Upper lobe of left lung (tissue), 6 donors: ENCODE measurements at regions not wholly inside any gene's neighbourhood (a gene's known extent, or its start where the extent isn't known, plus 50 kb on each side); places are given as distances from the start of the nearest gene placed in this dataset.

Experiments
- ATAC-seq, 2 donors: fragments of 200-7000 bp; cut with Tn5 transposase; one replicate each; pipeline ENCODE4 v1.9.1; 2022; ENCODE audit warnings: mild to moderate bottlenecking in 2 of 2, moderate library complexity in 2 of 2; ENCODE audit not compliant: low FRiP score in 2 of 2
- DNase-seq, 2 donors: peaks; one replicate each; pipeline ENCODE4 v3.0.0-alpha.2; 2019 to 2020
- H3K27ac ChIP-seq, 4 donors: fragments of 200-600 bp; sonication (generic); one replicate each; pipeline ENCODE4 v1.5.1; 2016 to 2019
- H3K27me3 ChIP-seq, 4 donors: fragments of 200-600 bp; sonication (generic); one replicate each; pipeline ENCODE4 v1.5.1; 2017 to 2019
- H3K36me3 ChIP-seq, 4 donors: fragments of 200-600 bp; sonication (generic); one replicate each; pipeline ENCODE4 v1.5.1; 2016 to 2019
- H3K4me1 ChIP-seq, 4 donors: fragments of 200-600 bp; sonication (generic); one replicate each; pipeline ENCODE4 v1.5.1; 2018 to 2019
- H3K4me3 ChIP-seq, 4 donors: fragments of 200-600 bp; sonication (generic); one replicate each; pipeline ENCODE4 v1.5.1; 2017 to 2019; ENCODE audit warnings: mild to moderate bottlenecking in 2 of 4, moderate library complexity in 1 of 4
- H3K9me3 ChIP-seq, 4 donors: fragments of 200-600 bp; sonication (generic); one replicate each; pipeline ENCODE4 v1.5.1; 2018 to 2019
- EP300 ChIP-seq, 4 donors: sonication (generic); formaldehyde crosslinking; IDR thresholded peaks; one replicate each; pipeline ENCODE4 v1.5.1; 2017; ENCODE audit warnings: antibody characterized with exemption in 4 of 4, control low read depth in 2 of 4
- POLR2A ChIP-seq, 4 donors: fragments of 450-650 bp; IDR thresholded peaks; one replicate each; pipeline ENCODE4 v1.5.1; 2016 to 2017; ENCODE audit warnings: antibody characterized with exemption in 4 of 4, mild to moderate bottlenecking in 2 of 4
- POLR2AphosphoS5 ChIP-seq, 2 donors: sonication (generic); formaldehyde crosslinking; IDR thresholded peaks; one replicate each; pipeline ENCODE4 v1.5.1; 2017; ENCODE audit warnings: antibody characterized with exemption in 2 of 2
- WGBS, 2 donors: methylation state at CpG; one replicate each; pipeline ENCODE4 v1.1.5; 2017 to 2018; 5-methylcytosine and 5-hydroxymethylcytosine counted together
- TF ChIP-seq, protein P1 (sequence below), 6 experiments: fragments of 450-650 bp in 4 of 6; fragments of 200-600 bp in 2 of 6; sonication (generic) in 2 of 6; IDR thresholded peaks; one replicate each; pipeline ENCODE4 v1.5.1; 2016 to 2019; ENCODE audit warnings: antibody characterized with exemption in 6 of 6
- donor health status: DM: no; HTN: no; CAD: no; lungs with moderate emphysema.
- donor health status: DM: no; HTN: yes; CAD: no; lungs with severe emphysema.

DNA sequence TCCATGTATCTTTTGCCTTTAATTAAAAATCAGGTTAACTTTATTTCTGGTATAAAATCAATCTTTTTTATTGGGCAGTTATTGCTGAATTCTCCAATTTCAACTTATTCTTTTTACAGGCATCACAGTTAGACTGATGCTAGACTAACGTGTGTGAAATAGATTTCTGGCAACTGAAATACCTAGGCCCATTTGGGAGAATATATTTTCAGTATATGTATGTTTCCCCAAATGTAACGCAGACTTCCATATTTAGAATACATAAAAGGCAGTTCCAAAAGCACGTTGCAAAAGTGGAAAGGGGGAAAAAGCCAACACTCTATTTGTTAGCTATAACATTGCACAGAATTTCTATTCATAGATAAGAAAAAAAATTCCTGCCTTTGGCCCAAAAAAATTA, 297.0 kb downstream of the ATP23 start:
- TF ChIP-seq EP300 (IDR thresholded peaks at IDR 0.05) (no peak), POLR2AphosphoS5 (IDR thresholded peaks at IDR 0.05) (no peak), POLR2A (IDR thresholded peaks at IDR 0.05) (no peak)
- TF ChIP-seq, protein P1, sequence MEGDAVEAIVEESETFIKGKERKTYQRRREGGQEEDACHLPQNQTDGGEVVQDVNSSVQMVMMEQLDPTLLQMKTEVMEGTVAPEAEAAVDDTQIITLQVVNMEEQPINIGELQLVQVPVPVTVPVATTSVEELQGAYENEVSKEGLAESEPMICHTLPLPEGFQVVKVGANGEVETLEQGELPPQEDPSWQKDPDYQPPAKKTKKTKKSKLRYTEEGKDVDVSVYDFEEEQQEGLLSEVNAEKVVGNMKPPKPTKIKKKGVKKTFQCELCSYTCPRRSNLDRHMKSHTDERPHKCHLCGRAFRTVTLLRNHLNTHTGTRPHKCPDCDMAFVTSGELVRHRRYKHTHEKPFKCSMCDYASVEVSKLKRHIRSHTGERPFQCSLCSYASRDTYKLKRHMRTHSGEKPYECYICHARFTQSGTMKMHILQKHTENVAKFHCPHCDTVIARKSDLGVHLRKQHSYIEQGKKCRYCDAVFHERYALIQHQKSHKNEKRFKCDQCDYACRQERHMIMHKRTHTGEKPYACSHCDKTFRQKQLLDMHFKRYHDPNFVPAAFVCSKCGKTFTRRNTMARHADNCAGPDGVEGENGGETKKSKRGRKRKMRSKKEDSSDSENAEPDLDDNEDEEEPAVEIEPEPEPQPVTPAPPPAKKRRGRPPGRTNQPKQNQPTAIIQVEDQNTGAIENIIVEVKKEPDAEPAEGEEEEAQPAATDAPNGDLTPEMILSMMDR (IDR thresholded peaks at IDR 0.05), result no peak

DNA sequence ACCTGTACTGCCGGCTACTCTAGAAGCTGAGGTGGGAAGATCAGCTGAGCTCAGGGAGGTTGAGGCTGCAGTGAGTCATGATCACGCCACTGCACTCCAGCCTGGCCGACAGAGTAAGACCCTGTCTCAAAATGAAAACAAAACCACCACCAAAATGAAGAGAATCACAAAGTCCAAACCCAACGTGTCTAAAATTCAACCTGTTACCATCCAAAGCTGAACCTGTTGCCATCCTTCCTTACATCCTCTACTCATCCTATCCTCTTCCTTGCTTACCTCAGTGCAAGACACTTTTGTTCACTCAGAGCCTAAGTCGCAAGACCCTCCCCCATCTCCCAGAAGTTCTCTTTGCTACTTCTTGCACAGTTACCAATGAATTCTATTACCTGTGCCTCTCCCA, 299.7 kb downstream of the ATP23 start:
- DNase-seq, result no peak
- Histone ChIP-seq H3K27me3 (no peaks in the 10 kb centered on the region), H3K36me3 (no peaks in the 10 kb centered on the region), H3K9me3 (no peaks in the 10 kb centered on the region), H3K4me1 (no peaks in the 10 kb centered on the region), H3K27ac (no peak overlapping the region), H3K4me3 (no peak overlapping the region)
- TF ChIP-seq POLR2AphosphoS5 (IDR thresholded peaks at IDR 0.05) (no peak), EP300 (IDR thresholded peaks at IDR 0.05) (no peak), POLR2A (IDR thresholded peaks at IDR 0.05) (no peak)
- TF ChIP-seq, protein P1 (IDR thresholded peaks at IDR 0.05), result no peak
- no peak for ATAC-seq
- WGBS, 2 donors, result 84 to 97% methylated on average over 5 of the region's 5 CpGs

More for the DNA sequence above, 297.0 kb downstream of the ATP23 start:
- no peak for ATAC-seq
- Histone ChIP-seq H3K4me3 (no peak overlapping the region), H3K36me3 (no peaks in the 10 kb centered on the region), H3K27ac (no peak overlapping the region), H3K4me1 (no peaks in the 10 kb centered on the region), H3K27me3 (no peaks in the 10 kb centered on the region), H3K9me3 (no peaks in the 10 kb centered on the region)
- DNase-seq, result no peak
- 75 to 77% methylated on average over 3 of the region's 3 CpGs for WGBS, 2 donors

DNA sequence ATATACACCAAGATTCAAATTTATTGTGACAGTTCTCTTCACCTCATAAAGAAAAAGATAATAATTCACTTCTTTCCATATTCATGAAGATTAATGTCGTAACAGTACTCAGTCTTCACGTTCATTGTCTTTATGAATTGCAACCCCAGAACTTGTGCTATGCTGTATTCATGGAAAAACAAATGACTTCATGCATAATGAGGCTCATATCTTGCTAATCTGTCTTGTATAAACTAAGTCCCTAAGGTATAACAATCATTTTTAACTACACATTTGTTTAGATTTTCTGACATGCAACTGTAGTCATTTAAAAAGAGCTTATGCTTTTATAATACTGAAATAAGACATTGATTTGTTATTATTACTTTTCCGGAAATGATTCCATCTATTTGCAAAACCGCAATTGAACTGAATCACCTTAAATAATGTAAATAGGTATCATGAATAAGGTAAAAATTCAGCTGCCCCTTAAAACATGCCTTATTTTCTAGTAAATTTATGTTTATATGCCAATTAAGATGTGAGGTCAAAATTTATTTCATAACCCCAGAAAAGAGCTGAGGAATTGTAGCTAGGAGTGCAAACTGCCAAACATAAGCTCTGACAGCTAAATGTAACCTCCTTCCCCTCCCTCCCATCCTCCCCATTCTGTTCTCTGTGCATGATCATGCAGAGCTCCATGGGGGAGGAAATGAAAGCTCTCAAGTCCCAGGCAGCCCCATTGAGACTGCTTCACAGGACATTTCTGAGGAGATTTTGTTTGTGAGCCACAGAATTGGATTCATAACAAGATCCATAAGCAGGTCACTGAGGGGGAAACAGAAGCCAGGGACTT, 301.6 kb downstream of the ATP23 start:
- DNase-seq (no peak), ATAC-seq (no peak)
- Histone ChIP-seq H3K27ac (no peak overlapping the region), H3K27me3 (no peaks in the 10 kb centered on the region), H3K9me3 (no peaks in the 10 kb centered on the region), H3K4me3 (no peak overlapping the region), H3K36me3 (no peaks in the 10 kb centered on the region), H3K4me1 (no peaks in the 10 kb centered on the region)
- 49 to 67% methylated on average over 4 of the region's 4 CpGs for WGBS, 2 donors
- TF ChIP-seq EP300 (IDR thresholded peaks at IDR 0.05) (no peak), POLR2A (IDR thresholded peaks at IDR 0.05) (no peak), POLR2AphosphoS5 (IDR thresholded peaks at IDR 0.05) (no peak)
- TF ChIP-seq, protein P1 (IDR thresholded peaks at IDR 0.05), result no peak

- ATAC-seq (no peak), DNase-seq (no peak)
- TF ChIP-seq, protein P1 (IDR thresholded peaks at IDR 0.05), result no peak
- TF ChIP-seq POLR2A (IDR thresholded peaks at IDR 0.05), result no peak
- TF ChIP-seq EP300 (IDR thresholded peaks at IDR 0.05), result no peak
- no peak for TF ChIP-seq POLR2AphosphoS5 (IDR thresholded peaks at IDR 0.05)
- no peaks in the 10 kb centered on the region for H3K9me3 ChIP-seq
- H3K4me1 ChIP-seq, result no peaks in the 10 kb centered on the region
- H3K27ac ChIP-seq, result no peak overlapping the region
- no peaks in the 10 kb centered on the region for H3K27me3 ChIP-seq
- 85 to 91% methylated on average over 4 of the region's 4 CpGs for WGBS, 2 donors
- H3K36me3 ChIP-seq, result no peaks in the 10 kb centered on the region
- H3K4me3 ChIP-seq, result no peak overlapping the region
Measured at GRCh38 chr12:58247633-58248032, 306.3 kb downstream of the ATP23 start.

GRCh38 chr12:58248599-58248998, 307.2 kb downstream of the ATP23 start:
- H3K27me3 ChIP-seq, result no peaks in the 10 kb centered on the region
- H3K4me3 ChIP-seq, result no peak overlapping the region
- no peaks in the 10 kb centered on the region for H3K4me1 ChIP-seq
- 55 to 65% methylated on average over 3 of the region's 3 CpGs for WGBS, 2 donors
- DNase-seq (no peak), ATAC-seq (no peak)
- no peaks in the 10 kb centered on the region for H3K36me3 ChIP-seq
- H3K27ac ChIP-seq, result no peak overlapping the region
- TF ChIP-seq, protein P1 (IDR thresholded peaks at IDR 0.05), result no peak
- no peak for TF ChIP-seq EP300 (IDR thresholded peaks at IDR 0.05)
- TF ChIP-seq POLR2AphosphoS5 (IDR thresholded peaks at IDR 0.05), result no peak
- TF ChIP-seq POLR2A (IDR thresholded peaks at IDR 0.05), result no peak
- H3K9me3 ChIP-seq, result no peaks in the 10 kb centered on the region
